Eye (tissue), 1 donor: ENCODE measurements at regions not wholly inside any gene's neighbourhood (a gene's known extent, or its start where the extent isn't known, plus 50 kb on each side); places are given as distances from the start of the nearest gene placed in this dataset.
"Not testable (repeated sequence)": the region's sequence is repeated elsewhere in the genome, so short reads cannot be mapped to it uniquely, and the experiment has no call there.

Source experiments
- DNase-seq: peaks from one replicate; pipeline ENCODE4 v3.0.0-alpha.2; 2015

DNA sequence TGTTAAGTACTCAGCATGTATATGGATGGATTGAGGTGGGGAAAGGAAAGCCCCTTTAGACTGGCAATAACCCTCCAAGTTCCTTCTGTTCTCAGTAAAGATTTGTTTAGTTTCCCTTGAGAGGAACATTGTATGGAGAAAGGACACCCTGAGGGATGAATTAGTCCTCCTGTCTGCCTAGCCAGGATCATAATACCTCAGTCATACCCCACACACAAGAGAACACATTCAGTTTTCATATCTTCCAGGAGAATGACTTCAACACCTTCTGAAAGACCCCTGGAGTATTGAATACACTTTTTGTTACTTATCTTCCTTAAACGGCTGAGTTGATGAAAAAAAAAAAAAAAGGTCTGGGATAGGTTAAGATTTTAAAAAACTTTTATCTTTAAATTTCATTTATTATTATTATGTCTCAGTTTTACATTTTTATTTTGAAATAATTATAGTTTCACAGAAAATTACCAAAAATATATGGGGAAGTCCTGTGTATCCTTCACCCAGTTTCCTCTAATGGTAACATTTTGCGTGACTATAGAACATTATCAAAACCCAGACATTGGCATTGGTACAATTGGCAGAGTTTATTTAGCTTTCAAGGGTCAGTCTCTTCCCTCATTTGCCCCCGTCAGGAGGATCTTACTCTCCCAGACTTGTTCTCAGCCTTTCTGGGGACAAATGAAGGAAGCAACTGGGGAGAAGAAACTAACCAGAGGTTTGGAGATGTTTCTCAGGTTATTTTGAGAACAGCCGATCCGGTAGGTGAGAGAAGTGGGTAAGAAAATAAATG is 88.0 kb downstream of the ACTBL2 start:
- no peak for DNase-seq

DNA sequence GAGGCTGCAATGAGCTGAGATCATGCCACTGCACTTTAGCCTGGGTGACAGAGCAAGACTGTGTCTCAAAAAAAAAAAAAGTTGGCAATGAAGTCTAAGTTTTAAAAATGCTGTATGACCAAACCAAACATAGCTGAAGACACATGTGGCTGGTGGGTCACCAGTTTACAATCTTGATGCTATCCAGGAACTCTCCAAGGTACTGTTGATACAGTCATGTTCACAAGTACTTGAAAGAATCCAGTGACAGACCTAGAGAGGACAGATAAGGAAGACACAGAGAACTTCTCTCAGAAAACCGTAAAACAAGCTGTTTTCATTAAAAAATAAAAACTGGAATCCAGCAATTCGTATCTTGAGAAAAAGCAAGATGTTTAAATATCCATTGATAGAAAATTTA is 95.7 kb downstream of the ACTBL2 start:
- DNase-seq = no peak

DNA sequence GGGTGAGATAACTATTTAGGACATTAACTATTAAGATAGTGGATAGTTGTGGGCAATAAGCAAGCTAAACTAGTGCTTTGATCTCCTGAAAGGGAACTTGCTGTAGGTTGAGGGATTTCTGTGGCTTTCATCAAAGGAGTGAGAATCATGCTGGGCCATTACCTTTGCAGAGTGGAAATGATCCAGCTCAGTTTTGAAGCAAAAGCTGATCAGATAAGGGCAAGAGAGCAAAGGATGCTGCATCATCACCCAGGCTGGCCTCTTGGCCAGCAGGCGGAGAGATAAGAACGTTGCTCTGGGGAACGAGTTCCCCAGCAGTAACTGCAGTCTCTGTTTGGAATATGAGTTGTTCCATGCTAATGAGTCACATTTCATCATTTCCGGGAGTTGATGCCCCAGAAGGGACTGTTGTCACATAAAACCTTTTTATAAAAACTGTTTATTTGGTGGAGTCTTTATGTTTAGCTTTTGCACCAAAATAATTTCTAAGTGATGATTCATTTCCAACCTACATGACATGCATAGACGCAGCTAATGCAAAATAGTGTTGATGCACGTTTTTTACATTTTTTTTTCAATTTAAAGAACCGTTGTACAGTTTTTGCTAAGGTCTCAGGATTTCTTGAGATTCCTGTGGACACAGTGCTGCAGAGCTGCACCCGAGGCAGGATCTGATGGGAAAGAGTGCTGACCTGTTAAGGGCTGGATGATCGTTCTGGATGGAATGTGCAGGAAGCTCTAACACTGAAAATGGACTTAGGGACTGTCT is 99.3 kb downstream of the ACTBL2 start:
- no peak for DNase-seq

DNA sequence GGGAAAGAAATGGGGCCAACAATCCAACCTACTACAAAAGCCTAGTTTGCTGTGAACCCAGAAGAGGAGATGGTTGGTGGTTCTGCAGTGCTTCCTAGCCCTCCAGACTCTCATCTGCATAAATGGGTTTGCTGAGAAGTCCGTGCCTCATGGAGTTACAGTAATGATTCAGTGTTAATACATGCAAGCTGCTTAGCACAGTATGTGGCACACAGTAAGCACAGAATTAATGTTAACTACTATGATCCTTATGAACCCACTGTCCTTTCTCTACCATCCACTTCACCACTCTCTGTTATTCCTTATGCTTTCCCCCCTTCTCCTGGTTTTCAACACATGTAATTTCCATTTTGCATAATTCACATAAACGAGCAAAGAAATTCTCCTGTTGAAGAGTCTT is 100.0 kb downstream of the ACTBL2 start:
- DNase-seq = no peak

DNA sequence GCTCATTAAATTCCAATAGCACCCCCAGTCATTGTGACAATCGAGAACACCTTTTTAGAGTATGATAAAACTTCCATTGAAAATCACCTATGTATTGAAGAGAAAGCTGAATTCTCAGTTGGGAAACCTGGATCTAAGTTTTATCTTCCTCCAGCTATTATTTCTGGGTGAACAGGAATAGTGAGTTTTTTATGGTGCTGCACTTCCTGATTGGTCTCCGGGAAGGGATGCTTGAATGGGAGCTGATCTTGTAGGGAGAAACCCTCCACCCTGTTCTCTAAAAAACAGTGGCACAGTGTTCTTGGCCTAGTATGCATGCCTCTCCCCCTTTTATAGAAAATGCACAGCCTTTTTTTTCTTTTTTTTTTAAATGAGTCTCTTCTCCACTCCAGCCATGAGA is 112.2 kb downstream of the ACTBL2 start:
- DNase-seq = no peak

DNA sequence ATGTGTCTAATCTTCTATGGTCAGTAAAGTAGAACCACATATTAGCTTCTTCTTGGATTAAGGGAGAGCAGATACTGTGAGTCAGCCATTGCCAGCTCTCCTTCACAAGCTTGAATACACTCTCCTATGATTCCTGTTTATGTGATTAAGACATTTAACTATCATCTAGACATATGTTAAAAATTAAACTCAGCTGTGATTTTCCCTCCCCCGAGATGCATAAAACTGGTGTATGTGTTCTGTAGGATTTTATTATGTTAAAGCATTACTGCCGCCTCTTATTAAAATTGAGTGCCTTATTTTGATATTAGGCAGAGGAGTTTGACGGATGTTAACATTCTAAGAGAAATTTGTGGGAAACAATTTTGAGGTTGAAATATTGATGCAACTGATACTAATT is 114.6 kb downstream of the ACTBL2 start:
- peak; percentile 25 for DNase-seq

DNA sequence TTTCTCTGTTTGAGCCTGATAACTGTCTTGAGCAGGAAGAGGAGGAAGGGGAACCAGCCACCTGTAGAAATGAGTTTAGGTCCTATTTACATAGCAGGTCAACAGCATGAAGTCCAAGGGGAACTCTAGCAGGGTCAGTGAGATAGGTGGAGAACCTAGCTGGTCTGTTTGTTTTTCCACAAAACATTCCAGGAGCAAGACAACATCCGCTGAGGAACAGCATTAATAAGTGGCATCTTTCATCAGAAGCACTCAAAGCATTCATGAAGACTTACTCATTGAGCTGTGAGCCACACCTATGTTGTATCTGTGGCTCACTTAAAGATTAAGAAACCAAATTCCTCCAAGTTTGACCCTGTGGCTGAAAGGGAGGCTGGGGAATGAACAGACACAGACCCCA is 115.9 kb downstream of the ACTBL2 start:
- DNase-seq = no peak

DNA sequence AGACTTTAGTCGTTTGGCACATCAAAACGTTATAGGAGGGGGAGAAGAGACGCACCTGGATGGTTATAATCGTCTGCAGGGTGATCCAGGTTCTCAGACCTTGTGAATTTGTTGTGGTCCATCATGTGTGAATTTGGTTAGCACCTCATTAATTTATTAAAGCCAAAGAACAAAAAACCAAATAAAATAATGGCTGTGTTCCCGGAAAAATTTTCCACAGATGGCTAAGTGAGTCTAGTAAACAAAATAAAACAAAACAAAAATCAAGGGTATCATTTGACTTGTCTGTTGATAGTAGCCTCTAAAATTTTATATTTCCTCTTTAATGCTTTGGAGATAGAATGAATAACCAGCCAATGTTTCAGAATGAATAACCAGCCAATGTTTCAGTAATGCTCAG is 119.7 kb downstream of the ACTBL2 start:
- DNase-seq = no peak

DNA sequence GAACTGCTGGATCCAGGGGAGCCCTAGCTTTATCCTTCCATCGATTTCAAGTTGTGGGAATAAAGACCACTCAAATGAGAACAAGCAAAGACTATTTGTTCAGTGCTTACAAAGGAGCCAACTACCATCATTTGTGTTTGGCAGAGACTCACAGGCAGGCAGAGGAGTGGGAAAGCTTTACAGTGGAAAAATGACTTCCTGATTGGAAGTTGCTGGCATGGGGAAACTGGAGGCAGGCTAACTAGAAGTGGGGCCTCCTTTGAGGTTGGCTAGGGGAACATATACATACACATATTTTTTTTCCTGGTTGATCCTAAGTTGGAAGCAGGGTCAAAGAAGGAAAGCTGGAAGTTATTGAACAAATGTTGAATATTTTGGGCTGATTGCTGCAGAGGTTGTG is 121.7 kb downstream of the ACTBL2 start:
- DNase-seq = peak; percentile 10

DNA sequence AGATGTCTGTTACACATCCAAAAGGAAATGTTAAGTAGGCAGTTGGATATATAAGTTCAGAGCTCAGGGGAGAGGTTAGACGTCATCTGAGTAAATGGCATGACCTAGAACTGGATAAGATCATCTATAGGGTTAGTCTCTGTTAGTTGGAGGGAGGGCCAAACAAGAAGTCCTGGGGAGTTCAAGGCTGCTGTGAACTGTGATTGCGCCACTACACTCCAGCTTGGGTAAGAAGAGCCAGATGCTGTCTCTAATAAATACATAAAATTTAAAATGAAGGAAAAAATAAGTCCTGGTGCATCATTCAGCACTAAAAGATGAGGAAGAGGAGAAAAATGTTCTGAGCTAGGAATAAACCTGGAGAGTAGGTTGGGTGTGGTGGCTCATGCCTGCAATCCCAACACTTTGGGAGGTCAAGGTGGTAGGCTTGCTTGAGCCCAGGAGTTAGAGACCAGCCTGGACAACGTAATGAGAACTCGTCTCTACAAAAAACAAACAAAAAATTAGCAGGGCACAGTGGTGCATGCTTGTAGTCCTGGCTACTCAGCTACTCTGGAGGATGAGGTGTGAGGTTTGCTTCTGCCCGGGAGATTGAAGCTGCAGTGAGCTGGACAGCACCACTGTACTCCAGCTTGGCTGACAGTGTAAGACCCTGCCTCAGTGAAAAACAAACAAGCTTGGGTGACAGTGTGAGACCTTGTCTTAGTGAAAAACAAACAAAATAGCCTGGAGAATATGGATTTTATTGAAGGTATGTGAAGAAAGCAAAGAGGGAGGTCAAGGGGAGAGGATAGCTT is 123.6 kb downstream of the ACTBL2 start:
- no peak for DNase-seq

DNA sequence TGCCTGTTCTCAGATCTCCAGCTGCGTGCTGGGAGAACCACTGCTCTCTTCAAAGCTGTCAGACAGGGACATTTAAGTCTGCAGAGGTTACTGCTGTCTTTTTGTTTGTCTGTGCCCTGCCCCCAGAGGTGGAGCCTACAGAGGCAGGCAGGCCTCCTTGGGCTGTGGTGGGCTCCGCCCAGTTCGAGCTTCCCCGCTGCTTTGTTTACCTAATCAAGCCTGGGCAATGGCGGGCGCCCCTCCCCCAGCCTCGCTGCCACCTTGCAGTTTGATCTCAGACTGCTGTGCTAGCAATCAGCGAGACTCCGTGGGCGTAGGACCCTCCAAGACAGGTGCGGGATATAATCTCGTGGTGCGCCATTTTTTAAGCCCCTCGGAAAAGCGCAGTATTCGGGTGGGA is 125.8 kb downstream of the ACTBL2 start:
- DNase-seq = not testable (repeated sequence)

DNA sequence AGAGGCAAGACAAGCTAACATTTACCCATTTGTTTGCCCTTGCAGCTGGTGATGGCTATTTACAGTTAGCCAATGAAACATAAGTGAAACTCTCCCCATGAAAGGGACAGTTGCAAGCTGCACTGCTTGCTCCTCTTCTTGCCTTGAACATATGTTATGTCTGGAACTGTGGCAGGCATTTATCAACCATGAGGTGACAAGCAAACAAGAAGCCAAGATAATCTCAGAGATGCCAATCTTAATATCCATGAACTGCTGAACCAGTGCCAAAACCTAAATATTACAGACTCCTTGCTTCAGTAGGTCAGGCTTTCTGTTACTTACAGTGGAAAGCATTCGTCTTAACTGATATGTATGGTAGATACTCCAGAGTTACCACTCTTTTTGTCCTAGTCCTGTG is 133.4 kb downstream of the ACTBL2 start:
- DNase-seq = no peak

DNA sequence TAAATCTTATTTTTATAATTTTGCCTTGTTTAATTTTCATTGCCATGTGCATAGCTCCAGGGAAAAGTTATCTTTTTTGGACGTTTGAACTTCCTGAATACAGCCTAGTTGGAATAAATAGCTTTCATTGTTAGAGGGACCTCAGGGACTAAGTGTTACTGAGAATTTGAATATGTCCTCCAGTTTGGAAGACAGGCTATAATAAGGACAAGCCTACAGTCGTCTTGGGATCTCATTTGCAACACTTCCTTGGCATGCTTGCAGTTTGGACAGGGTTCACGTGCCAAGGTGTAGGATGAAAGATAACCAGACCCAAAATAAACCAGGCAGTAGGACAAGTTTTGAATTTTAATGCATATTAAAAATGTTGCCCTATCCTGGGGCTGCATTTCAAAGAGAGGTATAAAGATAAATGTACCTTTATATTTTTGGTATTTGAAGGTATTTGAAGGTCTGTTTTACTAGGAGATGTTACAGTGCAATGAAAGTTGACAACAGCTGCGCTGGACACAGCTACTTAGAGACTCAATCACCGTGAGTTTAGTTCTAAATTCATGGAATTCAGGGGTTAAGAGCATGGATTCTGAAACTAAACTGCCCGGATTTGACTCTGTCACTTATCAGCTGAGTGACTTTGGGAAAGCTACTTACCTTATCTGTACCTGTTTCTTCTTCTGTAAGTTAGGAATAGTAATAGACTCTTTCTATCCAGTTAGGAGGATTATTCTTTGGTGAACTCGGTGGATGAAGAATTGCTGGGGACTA is 134.1 kb downstream of the ACTBL2 start:
- no peak for DNase-seq

DNA sequence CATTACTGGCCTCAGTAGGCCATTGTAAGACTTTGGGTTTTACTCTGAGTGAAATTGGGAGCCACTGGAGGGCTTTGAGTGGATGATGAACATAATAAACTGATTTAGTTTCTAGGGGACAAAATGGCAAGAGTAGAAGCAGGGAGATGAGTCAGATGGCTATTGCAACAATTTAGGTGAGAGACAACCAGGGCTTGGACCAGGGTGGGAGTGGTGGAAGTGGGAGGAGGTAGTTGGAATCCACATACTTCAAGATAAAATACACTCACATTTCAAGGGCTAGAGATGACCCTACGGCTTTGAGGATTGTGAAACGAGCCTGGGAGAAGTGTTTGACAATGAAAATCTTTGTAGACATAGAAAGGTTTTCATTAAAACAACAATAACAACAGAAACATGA is 136.3 kb downstream of the ACTBL2 start:
- DNase-seq = no peak

DNA sequence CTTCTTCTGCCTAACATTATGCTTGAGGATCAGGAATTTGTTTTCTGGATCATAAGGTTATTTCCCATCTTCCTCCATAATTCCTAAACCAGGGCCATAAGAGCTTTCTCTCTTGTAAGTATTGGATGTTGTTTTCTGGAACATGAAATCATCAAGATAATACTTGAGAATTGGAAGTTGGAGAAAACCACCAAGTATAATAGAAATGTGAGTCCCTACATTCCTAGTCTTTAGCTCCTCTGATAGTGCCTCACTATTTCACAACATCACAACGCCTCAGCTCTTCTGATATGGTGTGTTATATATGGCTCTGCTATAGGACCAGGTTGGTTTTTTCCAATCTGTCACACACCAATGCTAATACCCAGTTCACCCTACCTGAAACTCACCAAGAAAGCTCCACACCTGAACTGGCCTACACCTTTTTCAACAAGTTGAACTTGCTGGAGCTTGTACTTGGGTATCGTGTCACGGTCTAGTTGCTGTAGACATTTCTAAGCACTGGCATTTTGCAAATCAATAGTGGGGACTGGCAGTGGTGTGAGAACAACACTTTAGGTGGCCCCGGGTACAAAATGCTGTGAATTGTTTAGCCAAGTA is 141.1 kb downstream of the ACTBL2 start:
- DNase-seq = no peak

DNA sequence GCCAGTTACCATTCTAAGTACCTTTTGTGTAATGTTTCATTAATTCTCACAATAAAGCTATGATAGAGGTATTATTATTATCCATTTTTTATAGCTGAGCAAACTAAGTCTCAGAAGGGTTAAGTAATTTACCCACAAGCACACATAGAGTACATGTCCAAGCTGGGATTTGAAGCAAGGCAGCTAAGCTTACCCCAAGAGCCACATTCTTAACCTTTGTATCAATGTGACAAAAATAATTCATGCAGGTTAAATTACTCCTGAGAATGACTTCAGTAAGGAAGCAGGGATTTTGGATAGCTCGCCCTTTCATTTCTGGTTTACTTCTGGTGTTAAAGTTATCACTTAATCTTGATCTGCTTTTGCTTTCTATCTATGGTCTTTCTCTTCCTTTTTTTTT is 141.9 kb downstream of the ACTBL2 start:
- DNase-seq = no peak

DNA sequence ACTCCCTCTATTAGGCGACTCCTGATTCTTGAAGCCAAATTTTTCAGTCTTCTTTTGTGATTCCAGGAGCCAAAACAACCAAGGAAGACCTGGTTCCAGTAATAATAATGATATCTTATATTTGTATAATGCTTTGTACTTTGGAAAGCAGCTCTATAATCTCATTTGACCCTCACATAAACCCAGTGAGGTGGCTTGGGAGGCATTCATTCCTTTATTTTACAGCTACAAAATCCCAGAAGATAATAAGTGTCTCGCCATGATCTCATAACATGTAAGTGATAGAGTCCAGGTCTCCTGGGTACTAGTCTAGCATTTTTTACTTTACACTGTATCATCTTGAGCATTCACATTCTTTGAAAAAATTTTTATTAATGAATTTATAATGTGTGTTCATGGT is 143.1 kb downstream of the ACTBL2 start:
- no peak for DNase-seq

DNA sequence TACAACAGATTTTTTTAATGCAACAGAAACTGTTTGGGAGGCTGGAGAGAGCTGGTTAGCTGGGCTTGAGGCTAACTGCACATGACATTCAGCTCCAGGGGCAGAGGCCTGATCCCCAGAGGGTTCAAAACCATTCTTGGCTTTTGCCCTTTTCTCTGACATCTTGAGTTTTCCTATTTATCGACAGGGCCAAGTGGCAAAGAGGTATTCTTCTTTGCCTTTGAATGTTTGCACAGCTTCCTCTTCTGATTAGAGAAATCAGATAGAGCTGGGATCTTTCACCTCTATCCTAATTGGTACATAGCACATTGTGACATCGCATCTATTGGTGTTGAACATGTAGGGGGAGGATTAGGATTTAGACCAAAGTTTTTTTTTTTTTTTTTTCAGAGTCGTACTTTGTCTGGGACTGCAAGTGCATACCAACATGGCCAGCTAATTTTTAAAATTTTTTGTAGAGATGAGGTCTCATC is 143.7 kb downstream of the ACTBL2 start:
- peak; percentile 55 for DNase-seq

DNA sequence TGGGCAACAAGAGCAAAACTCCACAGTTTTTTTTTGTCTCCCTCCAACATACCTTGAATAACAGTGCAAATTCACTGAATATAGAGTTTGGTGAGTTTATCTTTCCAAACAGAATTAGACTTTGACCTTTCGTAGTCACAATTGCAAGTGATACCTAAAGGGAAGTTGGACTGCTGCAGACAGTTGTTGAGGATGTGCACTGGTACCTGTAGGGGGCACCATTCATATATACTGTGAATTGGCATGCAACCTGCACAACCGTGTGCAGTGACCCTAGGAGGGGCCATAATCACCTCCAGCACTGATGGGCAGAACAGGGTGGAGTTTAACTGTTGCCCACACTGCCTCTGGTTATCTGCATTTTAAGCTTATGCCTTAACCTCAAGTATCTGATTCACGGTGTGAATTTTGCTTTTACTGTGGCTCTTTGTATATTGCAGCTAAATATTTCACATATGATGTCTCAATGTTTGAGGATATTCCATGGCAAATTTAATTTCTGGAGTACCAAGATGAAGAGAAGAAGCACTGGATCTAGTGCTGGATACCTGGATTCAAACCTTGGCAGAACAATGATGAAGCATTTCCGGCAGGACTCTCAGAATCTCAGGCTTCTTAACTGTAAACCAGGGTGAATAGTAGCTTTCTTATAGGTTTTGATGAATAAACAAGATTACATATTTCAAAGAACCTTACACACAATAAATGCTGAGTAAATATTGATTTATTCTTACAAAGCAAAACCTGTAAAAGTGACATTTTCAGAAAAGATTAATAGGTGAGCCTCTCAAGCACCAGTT is 144.3 kb downstream of the ACTBL2 start:
- no peak for DNase-seq

DNA sequence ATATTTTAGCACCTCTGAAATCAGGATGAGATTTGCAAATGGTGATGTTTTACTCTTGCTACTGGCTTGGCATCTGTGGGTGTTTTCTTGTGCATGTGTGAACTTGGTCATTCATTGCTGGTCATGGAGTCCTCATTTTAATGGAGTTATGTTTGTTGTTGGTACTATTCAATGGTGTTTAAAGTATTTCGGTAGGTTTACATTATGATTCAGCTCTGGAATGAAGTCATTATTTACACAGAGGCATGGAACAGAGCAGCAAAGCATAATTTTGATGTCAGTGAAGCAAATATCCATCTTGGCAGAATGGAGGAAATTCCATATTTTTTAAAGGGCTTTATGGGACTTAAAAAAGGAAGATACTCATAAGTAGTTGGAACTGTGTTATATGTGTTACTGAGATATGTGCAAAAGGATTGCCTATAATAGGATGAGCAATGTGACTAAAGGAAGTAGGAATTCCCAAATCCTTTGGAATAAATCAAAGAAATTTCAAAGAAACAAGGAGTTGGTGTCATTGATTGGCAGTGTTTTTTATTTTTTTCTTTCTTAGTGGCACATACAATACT is 147.4 kb downstream of the ACTBL2 start:
- DNase-seq = no peak

DNA sequence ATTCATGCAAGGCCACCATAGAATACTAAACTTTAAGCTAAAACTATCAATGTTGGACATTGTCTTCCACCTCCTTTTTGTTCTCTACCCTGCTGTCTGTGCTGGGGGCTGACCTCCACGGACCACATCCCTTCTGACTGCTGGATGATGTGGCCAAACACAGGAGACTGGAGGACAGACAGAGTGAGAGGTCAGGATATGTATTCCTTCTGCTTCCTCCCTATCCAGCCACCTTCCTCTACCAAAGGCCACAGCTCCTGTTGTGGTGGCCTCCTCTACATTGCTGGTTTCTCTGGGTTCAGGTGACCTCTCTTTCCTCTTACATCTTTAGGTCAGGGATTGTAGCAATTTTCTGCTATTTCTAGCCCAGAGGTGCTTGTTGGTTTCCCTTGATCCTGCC is 148.1 kb downstream of the ACTBL2 start:
- no peak for DNase-seq
